Lung (tissue), 11 donors: ENCODE measurements at regions not wholly inside any gene's neighbourhood (a gene's known extent, or its start where the extent isn't known, plus 50 kb on each side); places are given as distances from the start of the nearest gene placed in this dataset.

ENCODE experiments used
- ATAC-seq: fragments of 200-7000 bp; cut with Tn5 transposase; one replicate; pipeline ENCODE4 v1.9.1; 2020; ENCODE audit warnings: moderate number of reproducible peaks; ENCODE audit not compliant: insufficient read depth, low FRiP score
- DNase-seq, 3 donors: peaks; one replicate each; pipeline ENCODE4 v3.0.0-alpha.2; 2013 to 2017
- H3K27ac ChIP-seq, 2 donors: one replicate each; pipeline ENCODE4 v1.5.1; 2013; ENCODE audit warnings: mild to moderate bottlenecking in 2 of 2, moderate library complexity in 2 of 2, control low read depth in 1 of 2, inconsistent platforms in 1 of 2, low read depth in 1 of 2, low read length in 1 of 2
- H3K27me3 ChIP-seq, 3 donors: one replicate each; pipeline ENCODE4 v1.5.1; 2013; ENCODE audit warnings: low read length in 2 of 3; ENCODE audit not compliant: control insufficient read depth in 3 of 3, insufficient read depth in 3 of 3
- H3K36me3 ChIP-seq, 4 donors: one replicate each; pipeline ENCODE4 v1.5.1; 2013; ENCODE audit warnings: low read length in 4 of 4, mild to moderate bottlenecking in 1 of 4, moderate library complexity in 1 of 4; ENCODE audit not compliant: control insufficient read depth in 4 of 4, insufficient read depth in 4 of 4
- H3K4me1 ChIP-seq, 5 donors: one replicate each; pipeline ENCODE4 v1.5.1; 2013; ENCODE audit warnings: low read length in 5 of 5, mild to moderate bottlenecking in 2 of 5, moderate library complexity in 1 of 5; ENCODE audit not compliant: control insufficient read depth in 5 of 5, insufficient read depth in 5 of 5
- H3K4me3 ChIP-seq: one replicate; pipeline ENCODE4 v1.5.1; 2013; ENCODE audit warnings: mild to moderate bottlenecking, control low read depth, moderate library complexity
- H3K9ac ChIP-seq, 2 donors: one replicate each; pipeline ENCODE4 v1.5.1; 2013; ENCODE audit warnings: low read length in 2 of 2, control low read depth in 1 of 2; ENCODE audit not compliant: insufficient read depth in 1 of 2
- H3K9me3 ChIP-seq, 4 donors: one replicate each; pipeline ENCODE4 v1.5.1; 2013; ENCODE audit warnings: low read length in 3 of 4, mild to moderate bottlenecking in 1 of 4, moderate library complexity in 1 of 4; ENCODE audit not compliant: control insufficient read depth in 4 of 4, insufficient read depth in 3 of 4
- WGBS, 2 donors: extraction: QIAGEN DNeasy Blood & Tissue Kit; methylation state at CpG; one replicate each; pipeline ENCODE4 v1.1.7; 2013; 5-methylcytosine and 5-hydroxymethylcytosine counted together
- TF ChIP-seq, protein P1 (sequence below): IDR thresholded peaks from 2 replicates; pipeline ENCODE4 v1.5.1; 2012; ENCODE audit warnings: mild to moderate bottlenecking; ENCODE audit errors: control extremely low read depth, extremely low read depth
- donor health status: control.
- donor health status: control.
- donor health status: Bipolar disorder and iron deficiency.
- donor health status: healthy.
- donor health status: DM: yes; HTN: yes; CAD: no.

DNA sequence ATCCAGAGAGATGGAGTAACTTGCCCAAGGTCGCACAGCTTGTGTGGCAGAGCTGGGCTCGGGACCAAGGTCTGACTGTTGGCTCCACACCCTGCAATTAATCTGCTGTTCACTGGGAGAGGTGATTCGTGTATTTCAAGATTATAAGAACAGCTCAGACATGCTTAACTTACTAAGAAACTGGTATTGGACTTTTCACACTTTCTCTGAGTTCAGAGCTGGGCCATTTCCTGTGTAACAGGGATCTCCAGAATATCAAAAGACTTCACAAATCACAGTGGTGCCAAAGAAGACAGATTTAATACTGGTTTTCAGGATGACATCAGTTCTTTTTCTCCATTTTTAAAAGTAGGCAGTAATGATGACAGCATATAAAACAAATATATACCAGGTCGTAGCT lies 156.8 kb upstream of the UBE2E1 start:
- WGBS, 2 donors, result 63 to 68% methylated on average over 4 of the region's 4 CpGs
- Histone ChIP-seq H3K36me3 (no peaks in the 10 kb centered on the region), H3K27ac (no peak overlapping the region), H3K9ac (no peak overlapping the region), H3K9me3 (peaks cover 0 to 2% (median 0%) of the 10 kb centered on the region in 4 donors), H3K27me3 (no peaks in the 10 kb centered on the region), H3K4me3 (no peak overlapping the region), H3K4me1 (peaks cover 0 to 8% (median 0%) of the 10 kb centered on the region in 5 donors)
- TF ChIP-seq, protein P1, sequence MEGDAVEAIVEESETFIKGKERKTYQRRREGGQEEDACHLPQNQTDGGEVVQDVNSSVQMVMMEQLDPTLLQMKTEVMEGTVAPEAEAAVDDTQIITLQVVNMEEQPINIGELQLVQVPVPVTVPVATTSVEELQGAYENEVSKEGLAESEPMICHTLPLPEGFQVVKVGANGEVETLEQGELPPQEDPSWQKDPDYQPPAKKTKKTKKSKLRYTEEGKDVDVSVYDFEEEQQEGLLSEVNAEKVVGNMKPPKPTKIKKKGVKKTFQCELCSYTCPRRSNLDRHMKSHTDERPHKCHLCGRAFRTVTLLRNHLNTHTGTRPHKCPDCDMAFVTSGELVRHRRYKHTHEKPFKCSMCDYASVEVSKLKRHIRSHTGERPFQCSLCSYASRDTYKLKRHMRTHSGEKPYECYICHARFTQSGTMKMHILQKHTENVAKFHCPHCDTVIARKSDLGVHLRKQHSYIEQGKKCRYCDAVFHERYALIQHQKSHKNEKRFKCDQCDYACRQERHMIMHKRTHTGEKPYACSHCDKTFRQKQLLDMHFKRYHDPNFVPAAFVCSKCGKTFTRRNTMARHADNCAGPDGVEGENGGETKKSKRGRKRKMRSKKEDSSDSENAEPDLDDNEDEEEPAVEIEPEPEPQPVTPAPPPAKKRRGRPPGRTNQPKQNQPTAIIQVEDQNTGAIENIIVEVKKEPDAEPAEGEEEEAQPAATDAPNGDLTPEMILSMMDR, result no peak
- DNase-seq, result no peak
- ATAC-seq, result no peak

GRCh38 chr3:23649448-23649847 lies 156.3 kb upstream of the UBE2E1 start:
- Histone ChIP-seq H3K9me3 (peaks cover 0 to 2% (median 0%) of the 10 kb centered on the region in 4 donors), H3K9ac (no peak overlapping the region), H3K27ac (no peak overlapping the region), H3K36me3 (no peaks in the 10 kb centered on the region), H3K27me3 (no peaks in the 10 kb centered on the region), H3K4me3 (no peak overlapping the region), H3K4me1 (peaks cover 0 to 8% (median 0%) of the 10 kb centered on the region in 5 donors)
- DNase-seq, result no peak
- ATAC-seq, result no peak
- 70 to 83% methylated on average over 3 of the region's 3 CpGs for WGBS, 2 donors
- TF ChIP-seq, protein P1, result no peak

DNA sequence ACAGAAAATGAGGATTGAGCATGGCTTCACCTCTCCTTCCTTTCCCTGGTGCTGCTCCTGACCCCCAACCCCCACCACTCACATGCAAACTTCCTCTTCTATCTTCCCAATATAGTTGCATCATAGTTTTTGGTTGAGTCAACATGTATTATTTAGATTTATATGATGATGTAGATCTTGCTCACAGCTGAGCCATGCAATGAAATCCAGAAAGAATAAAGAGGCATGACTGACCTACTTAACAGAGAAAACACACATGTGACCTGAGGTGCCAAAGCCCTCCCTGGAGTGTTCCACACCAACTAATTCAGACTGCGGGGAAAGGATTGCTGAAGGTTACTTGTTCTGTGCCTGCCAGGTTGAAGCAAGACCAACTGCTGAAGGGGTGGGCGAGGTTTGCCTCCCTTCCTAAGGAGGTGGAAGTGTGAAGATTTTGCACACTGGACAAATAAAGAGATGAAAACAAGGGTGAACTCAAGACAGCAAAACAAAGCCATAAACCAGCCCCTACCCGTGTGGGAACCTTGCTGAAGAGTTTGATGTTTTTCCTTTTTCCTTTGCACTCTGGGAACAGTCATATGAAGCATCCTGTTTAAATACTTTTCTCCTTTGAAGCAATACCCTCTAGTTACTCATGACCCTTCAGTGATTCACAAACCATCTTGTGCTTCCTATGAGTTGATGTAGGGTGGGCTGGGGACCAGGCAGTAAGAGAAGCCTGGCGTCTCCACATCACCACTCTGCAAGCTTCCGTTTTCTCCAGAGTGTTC lies 155.2 kb upstream of the UBE2E1 start:
- TF ChIP-seq, protein P1, result no peak
- H3K4me1 ChIP-seq, result peaks cover 0 to 8% (median 0%) of the 10 kb centered on the region in 5 donors
- H3K9me3 ChIP-seq, result peaks cover 0 to 2% (median 0%) of the 10 kb centered on the region in 4 donors
- H3K4me3 ChIP-seq, result no peak overlapping the region
- H3K27me3 ChIP-seq, result no peaks in the 10 kb centered on the region
- H3K27ac ChIP-seq, result no peak overlapping the region
- ATAC-seq, result no peak
- DNase-seq, result no peak
- no peaks in the 10 kb centered on the region for H3K36me3 ChIP-seq
- no peak overlapping the region for H3K9ac ChIP-seq
- 75 to 82% methylated on average over 5 of the region's 5 CpGs for WGBS, 2 donors
